ENCODE measurements at regions not wholly inside any gene's neighbourhood (a gene's known extent, or its start where the extent isn't known, plus 50 kb on each side); places are given as distances from the start of the nearest gene placed in this dataset.

DNA sequence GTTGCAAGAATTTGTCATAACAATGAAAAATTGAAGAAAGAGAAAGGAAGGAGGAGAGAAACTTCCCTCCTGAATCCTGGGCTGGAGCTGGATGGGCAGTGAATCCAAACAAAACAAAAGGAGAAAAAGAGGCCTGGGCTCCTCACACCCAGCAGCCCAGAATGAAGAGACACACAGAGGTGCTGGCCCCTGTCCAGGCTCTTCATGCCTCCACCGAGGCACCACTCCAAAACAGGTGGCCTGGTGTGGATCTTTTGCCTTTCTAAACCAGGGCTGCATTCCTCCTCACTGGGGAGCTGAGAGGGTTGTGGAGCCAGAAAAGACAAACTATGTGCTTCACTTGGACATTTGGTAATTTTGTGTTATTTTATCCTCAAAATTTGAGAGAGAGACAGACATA lies 76.0 kb downstream of the FAM124B start:
- no peak for DNase-seq (ENCODE audit: low read depth)

DNA sequence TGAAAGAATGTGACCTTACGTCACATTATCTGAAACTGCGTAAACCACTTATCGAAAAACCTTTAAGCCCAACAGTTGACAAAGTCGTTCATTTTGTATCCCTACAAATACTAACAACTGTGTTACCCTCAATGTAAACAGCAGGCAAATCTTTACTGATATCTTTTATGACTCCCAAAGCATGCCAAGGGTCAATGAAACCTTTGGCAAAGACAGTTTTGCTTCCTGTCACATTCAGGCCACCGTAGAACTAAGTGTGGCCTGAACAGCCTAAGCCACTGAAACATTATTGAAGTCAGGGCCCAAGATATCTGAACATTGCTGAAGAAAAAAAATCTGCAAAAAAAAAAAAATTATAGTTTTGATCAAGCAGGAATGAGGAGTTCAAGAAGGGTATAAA lies 77.3 kb downstream of the FAM124B start:
- DNase-seq (ENCODE audit: low read depth) = no peak

GRCh38 chr2:224320660-224321059 lies 81.2 kb downstream of the FAM124B start:
- no peak for DNase-seq (ENCODE audit: low read depth)

DNA sequence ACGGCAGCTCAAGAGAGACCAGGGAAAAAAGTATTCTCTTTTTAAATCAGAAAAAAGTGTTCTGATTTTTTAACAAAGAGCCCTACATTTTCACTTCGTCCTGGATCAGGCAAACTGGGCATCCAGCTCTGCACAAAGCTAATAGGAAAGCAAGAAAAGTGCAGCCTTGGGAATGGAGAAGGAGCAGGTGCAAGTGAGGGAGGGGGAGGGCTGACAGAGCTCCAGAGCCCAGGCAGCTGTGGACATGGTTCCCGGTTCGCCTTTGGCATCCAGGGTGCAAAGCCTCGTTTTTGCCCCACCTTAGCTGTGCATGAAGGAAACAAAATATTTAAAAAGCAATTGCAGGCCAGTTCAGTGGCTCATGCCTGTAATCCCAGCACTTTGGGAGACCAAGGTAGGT lies 82.2 kb downstream of the FAM124B start:
- no peak for DNase-seq (ENCODE audit: low read depth)

- DNase-seq (ENCODE audit: low read depth) = no peak
These were observed 89.2 kb downstream of the FAM124B start for GRCh38 chr2:224312741-224313140.

DNA sequence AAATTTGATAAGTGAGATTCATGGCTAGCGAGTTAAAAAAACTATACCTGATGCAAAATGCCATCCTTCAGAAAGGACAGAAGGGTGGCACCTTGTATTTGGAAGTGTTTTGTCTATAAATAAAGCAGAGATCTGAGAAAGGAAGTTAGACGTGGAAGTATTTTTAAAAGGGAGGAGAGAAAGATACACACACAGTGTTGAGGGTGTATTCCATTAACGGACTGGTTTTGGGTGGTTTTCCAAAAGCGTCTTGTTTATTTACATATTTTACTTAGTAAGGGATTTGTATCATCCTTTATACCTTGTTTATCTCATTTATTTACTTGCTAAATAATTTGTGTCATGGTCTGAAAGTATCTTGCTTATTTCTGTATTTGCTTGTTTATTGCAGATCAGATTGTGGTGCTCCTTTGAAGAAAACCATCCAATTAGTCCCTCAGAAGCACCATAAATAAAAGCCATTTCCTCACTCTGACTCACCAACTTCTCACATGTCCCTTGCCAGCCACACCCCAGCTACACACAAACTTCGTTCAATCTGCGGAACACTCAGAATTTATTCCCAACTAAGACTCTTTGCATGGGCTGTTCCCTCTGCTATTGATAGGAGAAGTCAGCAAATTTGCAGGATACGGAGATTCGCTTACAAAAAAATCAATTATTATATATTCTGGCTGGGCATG lies 90.8 kb downstream of the FAM124B start:
- no peak for DNase-seq (ENCODE audit: low read depth)

GRCh38 chr2:224309176-224309575 lies 92.7 kb downstream of the FAM124B start:
- no peak for DNase-seq (ENCODE audit: low read depth)

GRCh38 chr2:224308272-224308911 lies 93.5 kb downstream of the FAM124B start:
- DNase-seq (ENCODE audit: low read depth) = no peak

DNA sequence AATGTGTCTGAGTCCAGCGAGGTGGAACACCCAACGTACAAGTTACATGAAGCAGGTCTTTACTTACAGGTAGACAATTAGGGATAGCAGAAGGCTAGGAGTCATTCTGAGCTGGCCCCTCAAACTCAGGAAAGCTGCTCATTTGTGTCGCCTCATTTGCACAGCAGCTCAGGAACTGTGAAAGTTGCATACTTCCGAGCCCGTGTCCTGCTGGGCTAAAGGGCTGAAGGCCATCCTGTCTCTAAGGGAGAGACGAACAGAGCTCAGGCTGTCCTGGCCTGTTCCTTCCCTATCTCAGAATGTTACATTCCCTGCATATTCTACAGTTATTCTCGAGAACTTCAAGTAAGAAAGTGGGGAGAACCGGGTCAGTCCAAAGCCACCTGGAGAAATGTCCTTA lies 99.0 kb downstream of the FAM124B start:
- DNase-seq (ENCODE audit: low read depth) = no peak

DNA sequence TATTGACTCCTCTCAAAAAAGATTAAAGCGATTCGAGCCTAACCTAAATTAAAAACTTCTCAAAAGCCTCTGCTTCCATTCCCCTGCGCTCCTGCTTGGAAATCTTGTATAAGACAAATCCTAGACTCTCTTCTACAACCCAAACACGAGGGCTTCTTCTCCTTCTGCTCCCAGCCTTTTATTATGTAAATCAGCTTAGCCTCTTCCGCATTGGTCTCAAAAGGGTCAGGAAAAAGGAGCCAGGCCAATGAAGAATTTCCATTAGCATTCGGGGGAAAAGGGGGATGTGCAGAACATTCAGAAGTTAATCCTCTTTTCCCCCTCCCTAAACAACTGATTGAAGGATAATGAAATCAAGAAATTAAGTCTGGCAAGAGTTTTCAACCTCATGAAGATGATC lies 107.9 kb downstream of the FAM124B start:
- no peak for DNase-seq (ENCODE audit: low read depth)

DNA sequence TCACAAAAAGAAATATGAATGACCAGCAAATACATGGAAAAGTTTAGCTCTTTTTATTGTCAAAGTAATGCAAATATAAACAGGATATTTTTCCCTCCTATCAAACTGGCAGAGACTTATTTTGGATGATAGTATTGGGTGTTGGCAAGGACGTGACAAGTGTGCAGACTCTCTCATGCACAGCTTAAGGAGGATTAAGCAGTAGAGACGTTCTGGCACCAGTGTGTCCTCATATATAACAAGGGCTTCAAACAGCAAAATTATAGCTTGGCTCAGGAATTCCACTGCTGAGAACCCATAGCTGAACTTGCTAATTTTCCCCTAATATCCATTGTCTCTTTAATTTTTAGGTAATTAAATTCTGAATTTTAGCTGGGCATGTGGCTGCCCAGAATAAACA lies 114.4 kb downstream of the FAM124B start:
- DNase-seq (ENCODE audit: low read depth) = no peak

DNA sequence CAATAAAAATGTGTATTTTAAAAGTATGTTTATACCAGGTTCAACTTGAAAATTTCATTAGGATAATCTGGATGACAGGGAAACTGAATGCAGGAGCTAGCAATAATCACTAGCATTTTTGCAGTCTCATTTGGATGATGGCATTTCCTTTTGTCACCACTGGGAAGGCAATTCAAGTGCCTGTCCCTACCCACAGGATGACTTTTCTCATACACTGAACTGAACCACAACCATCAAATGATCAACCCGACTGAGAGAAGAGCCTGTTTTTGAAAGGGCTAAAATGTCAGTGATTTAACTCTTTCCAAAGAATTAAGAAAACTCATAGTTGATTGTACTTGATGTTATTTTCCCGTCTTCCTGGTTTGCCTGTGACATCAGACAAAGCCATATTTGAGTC lies 115.0 kb downstream of the FAM124B start:
- no peak for DNase-seq (ENCODE audit: low read depth)

DNA sequence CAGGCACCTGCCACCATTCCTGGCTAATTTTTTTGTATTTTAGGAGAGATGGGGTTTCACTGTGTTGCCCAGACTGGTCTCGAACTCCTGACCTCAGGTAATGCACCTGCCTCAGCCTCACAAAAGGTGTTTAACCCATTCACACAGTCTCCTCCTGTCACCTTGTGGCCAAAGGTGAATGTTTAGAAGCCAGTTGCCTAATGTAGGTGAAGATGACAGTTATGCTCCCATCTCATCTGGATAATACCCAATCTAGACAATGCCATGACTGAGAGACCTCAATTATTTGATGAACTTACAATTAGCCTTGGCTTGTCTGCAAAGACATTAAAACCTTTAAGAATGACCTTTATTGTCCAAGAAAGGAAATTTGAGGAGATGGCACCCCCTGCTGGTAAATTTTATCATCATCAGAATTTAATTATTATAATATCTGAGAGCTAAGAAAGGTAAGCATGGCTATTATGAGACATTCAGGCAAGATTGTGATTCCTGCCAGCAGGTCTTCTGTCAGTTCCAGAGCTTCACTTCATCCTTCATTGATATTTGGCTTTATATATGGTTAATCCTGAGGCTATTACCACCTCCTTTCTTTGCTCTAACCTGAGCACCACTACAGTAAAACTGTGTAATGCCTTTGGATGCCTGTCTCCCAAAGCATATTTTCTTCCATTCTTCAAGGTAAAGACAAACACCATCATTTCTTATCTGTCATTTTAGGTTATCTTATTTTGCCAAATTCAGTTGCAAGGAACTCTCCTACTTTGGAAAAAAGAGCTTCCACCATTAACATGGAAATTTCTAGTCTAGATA lies 117.6 kb downstream of the FAM124B start:
- DNase-seq (ENCODE audit: low read depth) = peak; percentile 2

GRCh38 chr2:224283466-224283965 lies 118.4 kb downstream of the FAM124B start:
- DNase-seq (ENCODE audit: low read depth) = no peak

DNA sequence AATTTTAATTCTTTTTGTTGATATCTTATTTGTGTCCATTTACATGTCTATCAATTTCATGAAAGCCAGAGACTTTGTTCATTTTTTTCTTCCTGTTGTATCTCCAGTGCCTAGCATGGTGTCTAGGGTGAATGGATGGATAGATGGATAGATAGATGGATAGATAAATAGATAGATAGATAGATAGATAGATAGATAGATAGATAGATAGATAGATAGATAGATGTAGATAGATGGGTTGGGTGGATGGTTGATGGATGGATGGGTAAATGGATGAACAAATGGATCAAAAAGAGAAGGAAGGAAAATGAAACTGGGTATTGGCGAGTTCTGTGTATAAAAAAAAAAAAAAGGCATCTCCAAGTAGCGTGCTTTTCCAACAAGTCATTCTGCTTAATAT lies 120.5 kb downstream of the FAM124B start:
- no peak for DNase-seq (ENCODE audit: low read depth)

- DNase-seq (ENCODE audit: low read depth) = no peak
These were observed 123.4 kb downstream of the FAM124B start for GRCh38 chr2:224278531-224278930.

DNA sequence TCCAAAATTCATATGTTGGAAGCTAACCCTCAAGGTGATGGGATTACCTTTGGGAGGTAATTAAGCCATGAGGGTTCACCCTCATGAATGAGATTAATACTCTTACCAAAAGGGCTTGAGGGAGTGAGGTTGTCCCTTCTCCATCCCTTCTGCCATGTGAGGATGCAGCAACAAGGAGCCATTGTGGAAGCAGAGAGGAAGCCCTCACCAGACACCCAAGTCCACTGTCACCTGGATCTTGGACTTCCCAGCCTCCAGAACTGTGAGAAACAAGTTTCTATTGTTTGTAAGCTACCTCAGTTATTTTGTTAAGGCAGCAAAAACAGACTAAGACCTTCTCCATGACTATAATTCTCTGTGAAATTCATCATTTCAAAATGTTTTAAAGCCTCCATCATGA lies 125.7 kb downstream of the FAM124B start:
- DNase-seq (ENCODE audit: low read depth) = no peak

GRCh38 chr2:224272237-224272910 lies 129.5 kb downstream of the FAM124B start:
- no peak for DNase-seq (ENCODE audit: low read depth)

DNA sequence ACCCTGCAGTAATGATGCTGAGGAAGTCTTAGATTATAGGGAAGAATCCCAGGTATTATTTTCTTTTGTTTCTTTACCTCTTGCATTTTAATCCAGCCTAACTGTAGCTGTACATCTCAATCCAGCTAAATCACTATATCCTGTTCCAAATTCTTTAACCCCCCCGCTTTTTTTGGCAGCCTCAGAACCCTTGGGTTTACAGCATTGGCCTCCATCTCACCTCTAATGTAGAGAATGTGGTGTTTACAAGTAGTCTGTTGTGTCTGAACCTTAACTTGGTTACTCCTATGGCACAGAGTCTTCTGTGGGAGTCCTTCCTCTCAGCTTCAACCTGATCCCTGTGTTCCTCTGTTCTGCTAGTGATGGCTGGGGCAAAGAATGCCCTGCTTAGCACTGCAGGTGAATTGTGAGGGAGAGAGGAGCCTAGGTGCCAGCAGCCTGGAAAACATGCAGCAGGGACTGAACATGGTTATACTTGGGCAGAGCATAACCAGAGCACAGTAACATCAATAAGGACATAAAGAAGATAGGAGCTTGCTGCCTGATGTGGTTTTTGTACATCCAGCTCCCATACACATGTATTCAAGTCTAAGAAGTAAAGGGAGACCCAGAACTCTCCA lies 130.2 kb downstream of the FAM124B start:
- DNase-seq (ENCODE audit: low read depth) = no peak

DNA sequence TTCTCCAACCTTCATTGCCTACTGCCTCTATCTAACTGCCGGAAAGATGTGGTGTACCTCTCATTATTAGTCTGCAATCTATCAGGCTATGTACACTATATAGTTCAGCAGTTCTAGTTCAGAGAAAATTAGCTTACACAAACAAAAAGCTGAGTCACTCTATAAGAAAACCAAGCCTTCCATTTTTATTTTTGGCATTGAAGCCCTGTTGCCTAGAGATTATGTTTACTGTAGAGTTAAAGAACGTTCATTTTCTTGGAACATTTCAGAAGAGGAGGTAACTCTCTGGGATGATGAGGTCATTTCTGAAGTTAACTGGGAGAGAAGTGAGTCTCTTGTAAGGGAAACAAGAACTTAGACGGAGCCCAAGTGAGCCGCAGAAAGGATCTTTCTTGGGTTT lies 133.5 kb downstream of the FAM124B start:
- no peak for DNase-seq (ENCODE audit: low read depth)

DNA sequence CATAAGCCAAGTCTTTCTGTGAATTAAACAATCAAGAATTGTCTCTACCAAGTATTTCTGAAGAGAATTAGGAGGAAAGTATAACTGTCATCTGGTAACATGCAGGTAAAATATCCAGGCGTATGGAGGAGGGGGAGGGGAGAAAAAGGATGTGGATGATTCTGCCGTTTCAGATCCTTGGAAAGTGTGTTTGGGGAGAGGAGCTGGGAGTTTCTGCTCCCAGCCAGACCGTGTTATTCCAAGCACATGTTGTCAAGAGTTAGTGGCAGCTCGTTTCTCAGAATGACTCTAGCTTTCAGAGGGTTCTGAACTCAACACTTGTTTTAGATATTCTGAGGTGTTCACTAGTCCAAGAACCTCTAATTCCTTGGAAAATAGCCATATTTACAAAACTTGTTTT lies 137.6 kb downstream of the FAM124B start:
- no peak for DNase-seq (ENCODE audit: low read depth)

DNA sequence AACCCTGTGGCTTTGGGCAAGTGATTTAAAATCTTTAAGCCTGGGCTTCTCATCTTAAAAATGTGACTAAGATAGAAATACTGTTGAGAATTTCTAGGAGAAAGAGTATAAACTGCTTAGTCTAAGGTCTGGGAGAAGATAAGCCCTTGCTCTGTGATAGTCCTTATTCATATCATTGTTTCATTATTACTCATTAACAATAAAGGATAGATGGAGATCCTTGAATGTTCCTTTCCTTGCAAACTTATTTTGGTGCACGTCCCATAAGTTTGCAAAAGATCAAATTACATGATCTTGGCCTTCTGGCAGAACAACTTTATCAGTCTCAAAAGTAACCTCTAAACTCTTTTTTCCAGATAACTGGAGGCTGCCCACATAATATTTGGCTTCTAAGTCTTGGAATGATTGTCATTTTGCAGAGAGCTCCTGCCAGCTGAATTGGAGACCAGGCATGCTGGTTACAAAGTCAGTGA lies 138.3 kb downstream of the FAM124B start:
- DNase-seq (ENCODE audit: low read depth) = no peak
